Small intestine (tissue), 7 donors: ENCODE measurements at regions not wholly inside any gene's neighbourhood (a gene's known extent, or its start where the extent isn't known, plus 50 kb on each side); places are given as distances from the start of the nearest gene placed in this dataset.

Experiments used
- DNase-seq, 2 donors: peaks; one replicate each; pipeline versions ENCODE4 v3.0.0 to v3.0.0-alpha.2; 2013
- FAIRE-seq: peaks from 2 replicates; lab custom pipeline; 2012; peaks lifted over from hg19 to GRCh38; lab: Jason Lieb, UNC
- H3K27ac ChIP-seq, 3 donors: one replicate each; pipeline ENCODE4 v1.5.1; 2013; ENCODE audit warnings: low read length in 2 of 3, mild to moderate bottlenecking in 2 of 3, control low read depth in 1 of 3, inconsistent platforms in 1 of 3, low read depth in 1 of 3, moderate library complexity in 1 of 3
- H3K27me3 ChIP-seq, 3 donors: one replicate each; pipeline ENCODE4 v1.6.1; 2013; ENCODE audit warnings: low read length in 3 of 3, inconsistent platforms in 1 of 3; ENCODE audit not compliant: control insufficient read depth in 3 of 3, insufficient read depth in 3 of 3
- H3K36me3 ChIP-seq, 3 donors: one replicate each; pipeline ENCODE4 v1.6.1; 2013; ENCODE audit warnings: low read length in 3 of 3, inconsistent platforms in 1 of 3, low read depth in 1 of 3, mild to moderate bottlenecking in 1 of 3, moderate library complexity in 1 of 3; ENCODE audit not compliant: control insufficient read depth in 3 of 3, insufficient read depth in 2 of 3
- H3K4me1 ChIP-seq, 3 donors: one replicate each; pipeline ENCODE4 v1.6.1; 2013; ENCODE audit warnings: low read length in 2 of 3, inconsistent platforms in 1 of 3, low read depth in 1 of 3, mild to moderate bottlenecking in 1 of 3, moderate library complexity in 1 of 3; ENCODE audit not compliant: control insufficient read depth in 3 of 3, insufficient read depth in 2 of 3
- H3K4me3 ChIP-seq, 3 donors: one replicate each; pipeline ENCODE4 v1.5.1; 2013; ENCODE audit warnings: low read length in 3 of 3, control low read depth in 1 of 3, inconsistent platforms in 1 of 3, low read depth in 1 of 3, mild to moderate bottlenecking in 1 of 3, moderate library complexity in 1 of 3
- H3K9me3 ChIP-seq, 2 donors: one replicate each; pipeline ENCODE4 v1.6.1; 2013; ENCODE audit warnings: low read depth in 1 of 2, low read length in 1 of 2; ENCODE audit not compliant: control insufficient read depth in 2 of 2, insufficient read depth in 1 of 2
- WGBS, 3 donors: extraction: QIAGEN DNeasy Blood & Tissue Kit; methylation state at CpG; one replicate each; pipeline ENCODE4 v1.1.7; 2013; 5-methylcytosine and 5-hydroxymethylcytosine counted together
- donor health status: healthy with polysubstance abuse.
- donor health status: control.
- donor health status: control.
- donor health status: Bipolar disorder and iron deficiency.
- donor health status: healthy.

DNA sequence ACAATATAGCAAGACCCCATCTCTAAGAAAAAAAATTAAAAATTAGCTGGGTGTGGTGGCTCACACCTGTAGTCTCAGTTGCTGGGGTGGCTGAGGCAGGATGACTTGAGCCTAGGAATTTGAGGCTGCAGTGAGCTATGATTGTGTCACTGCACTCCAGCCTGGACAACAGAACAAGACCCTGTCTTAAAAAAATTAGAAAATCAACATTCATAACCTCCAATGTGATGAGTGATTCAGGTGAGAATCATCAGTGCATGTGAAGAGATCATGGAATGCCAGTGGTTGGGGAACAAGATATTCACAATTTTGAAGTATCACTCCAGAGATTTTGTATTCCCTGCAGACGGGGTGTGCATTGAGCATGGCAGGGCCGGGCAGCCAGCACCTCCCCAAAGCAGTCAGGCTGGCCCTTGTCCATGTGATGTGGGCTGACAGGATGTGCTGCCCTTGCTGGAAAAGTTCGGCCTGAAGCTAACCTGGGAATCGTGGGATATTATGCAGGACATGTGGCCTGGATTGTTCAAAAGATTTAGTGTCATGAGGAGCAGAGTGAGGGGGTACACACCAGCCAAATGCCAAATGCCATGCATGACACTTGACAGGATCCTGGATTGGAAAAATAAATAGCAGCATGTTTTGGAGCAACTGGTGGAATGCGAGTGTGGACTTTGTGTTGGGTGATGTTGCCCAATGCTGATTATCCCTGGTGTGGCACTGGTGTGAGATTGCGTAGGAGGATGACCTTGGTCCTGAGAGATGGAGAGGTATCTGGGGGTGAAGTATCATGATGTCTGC lies 189.0 kb downstream of the RGS3 start:
- Histone ChIP-seq H3K9me3 (no peaks in the 10 kb centered on the region), H3K4me1 (peaks cover 0 to 16% (median 0%) of the 10 kb centered on the region in 3 donors), H3K27ac (no peak overlapping the region), H3K27me3 (no peaks in the 10 kb centered on the region), H3K4me3 (no peak overlapping the region), H3K36me3 (no peaks in the 10 kb centered on the region)
- FAIRE-seq (no peak), DNase-seq (peak; percentile 51 to 71)
- 62 to 75% (median 64%) methylated on average over 6 of the region's 6 CpGs for WGBS, 3 donors

DNA sequence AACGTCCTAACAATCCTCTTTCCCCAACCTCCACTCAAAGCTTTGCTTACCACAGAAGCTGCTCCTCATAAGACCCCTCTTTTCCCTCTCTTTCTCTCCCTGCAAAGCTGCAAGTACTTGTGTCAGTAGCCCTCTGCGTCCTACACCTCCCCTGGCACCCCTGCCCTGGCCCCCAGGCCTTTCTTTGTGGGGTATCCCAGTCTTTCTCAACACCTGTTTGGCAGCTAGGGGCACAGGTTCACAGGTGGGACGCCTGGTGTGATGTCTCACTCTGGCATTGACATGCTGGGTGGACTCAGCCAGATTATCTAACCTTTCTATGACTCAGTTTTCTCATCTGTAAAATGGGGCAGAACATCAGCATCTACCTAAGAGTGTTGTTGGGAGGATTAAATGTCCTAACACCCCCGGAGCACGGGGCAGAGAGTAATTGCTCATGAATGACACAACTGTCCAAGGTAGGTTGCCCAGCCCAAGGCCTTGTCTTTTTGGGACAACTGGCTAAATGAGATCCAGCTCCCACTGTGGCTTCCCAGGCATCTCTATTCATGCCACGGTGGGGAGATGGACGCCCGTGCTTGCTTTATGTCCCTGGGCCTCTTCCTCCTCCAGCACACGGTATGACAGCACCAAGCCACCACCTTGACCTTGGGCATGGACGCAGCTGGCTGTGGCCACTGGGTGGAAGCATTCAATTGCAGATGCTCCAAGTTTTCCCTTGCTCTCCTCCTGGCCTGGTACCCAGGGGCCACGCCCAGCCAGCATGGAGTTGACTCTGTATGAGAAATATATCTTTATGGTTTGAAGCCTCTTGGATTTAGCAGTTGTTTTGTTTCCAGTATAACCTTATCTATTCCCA lies 190.4 kb downstream of the RGS3 start:
- WGBS, 3 donors = 73 to 80% (median 79%) methylated on average over 11 of the region's 11 CpGs
- Histone ChIP-seq H3K4me1 (peaks cover 0 to 8% (median 0%) of the 10 kb centered on the region in 3 donors), H3K27ac (peak overlapping the region in 2 of 3 donors; percentile 54 to 76), H3K4me3 (no peak overlapping the region), H3K36me3 (no peaks in the 10 kb centered on the region), H3K9me3 (no peaks in the 10 kb centered on the region), H3K27me3 (no peaks in the 10 kb centered on the region)
- FAIRE-seq = no peak
- DNase-seq = no peak

DNA sequence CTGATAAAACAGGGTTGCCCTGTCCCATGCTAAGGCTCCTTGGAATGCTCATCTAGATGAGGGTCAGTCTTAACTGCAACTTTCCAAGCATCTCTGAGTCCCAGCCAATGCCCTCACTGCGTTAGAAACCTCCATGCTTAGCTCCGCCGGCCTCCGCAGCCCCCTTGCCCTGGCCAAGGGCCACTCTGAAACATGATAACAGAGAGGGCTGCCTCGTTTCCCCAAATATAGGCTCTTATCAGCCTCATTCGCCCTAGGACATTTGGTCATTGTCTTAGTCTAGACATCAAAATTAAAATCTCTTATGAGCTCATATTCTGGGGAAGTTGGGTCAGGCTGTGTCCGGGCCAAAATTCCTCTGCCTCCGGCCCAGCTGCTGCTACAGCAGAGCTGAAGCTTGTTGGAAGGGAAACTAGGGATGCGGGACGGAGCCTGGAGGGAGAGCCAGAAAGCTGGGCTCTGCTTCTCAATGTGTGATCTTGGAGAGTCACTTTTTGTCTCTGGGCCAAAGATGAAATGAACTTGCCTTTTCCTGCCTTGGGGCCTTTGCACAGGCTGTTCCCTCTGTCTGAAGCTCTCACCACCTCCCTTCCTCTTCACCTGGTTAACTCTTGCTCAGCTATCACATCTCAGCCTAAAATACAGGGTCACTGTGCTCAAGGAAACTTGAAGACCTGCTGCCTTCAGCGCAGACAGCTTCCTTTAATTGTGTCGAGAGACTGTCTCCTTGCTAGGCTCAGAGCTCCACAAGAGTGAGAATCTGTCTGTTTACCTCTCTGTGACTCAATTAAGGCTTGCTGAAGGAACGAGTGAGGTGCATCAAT lies 191.3 kb downstream of the RGS3 start:
- peak overlapping the region in 2 of 3 donors; percentile 54 to 76 for H3K27ac ChIP-seq
- DNase-seq (no peak), FAIRE-seq (no peak)
- no peaks in the 10 kb centered on the region for H3K9me3 ChIP-seq
- WGBS, 3 donors = 59 to 79% (median 74%) methylated on average over 13 of the region's 13 CpGs
- H3K36me3 ChIP-seq = no peaks in the 10 kb centered on the region
- peaks cover 0 to 8% (median 0%) of the 10 kb centered on the region in 3 donors for H3K4me1 ChIP-seq
- H3K4me3 ChIP-seq = no peak overlapping the region
- peaks cover 0 to 4% (median 0%) of the 10 kb centered on the region in 3 donors for H3K27me3 ChIP-seq

DNA sequence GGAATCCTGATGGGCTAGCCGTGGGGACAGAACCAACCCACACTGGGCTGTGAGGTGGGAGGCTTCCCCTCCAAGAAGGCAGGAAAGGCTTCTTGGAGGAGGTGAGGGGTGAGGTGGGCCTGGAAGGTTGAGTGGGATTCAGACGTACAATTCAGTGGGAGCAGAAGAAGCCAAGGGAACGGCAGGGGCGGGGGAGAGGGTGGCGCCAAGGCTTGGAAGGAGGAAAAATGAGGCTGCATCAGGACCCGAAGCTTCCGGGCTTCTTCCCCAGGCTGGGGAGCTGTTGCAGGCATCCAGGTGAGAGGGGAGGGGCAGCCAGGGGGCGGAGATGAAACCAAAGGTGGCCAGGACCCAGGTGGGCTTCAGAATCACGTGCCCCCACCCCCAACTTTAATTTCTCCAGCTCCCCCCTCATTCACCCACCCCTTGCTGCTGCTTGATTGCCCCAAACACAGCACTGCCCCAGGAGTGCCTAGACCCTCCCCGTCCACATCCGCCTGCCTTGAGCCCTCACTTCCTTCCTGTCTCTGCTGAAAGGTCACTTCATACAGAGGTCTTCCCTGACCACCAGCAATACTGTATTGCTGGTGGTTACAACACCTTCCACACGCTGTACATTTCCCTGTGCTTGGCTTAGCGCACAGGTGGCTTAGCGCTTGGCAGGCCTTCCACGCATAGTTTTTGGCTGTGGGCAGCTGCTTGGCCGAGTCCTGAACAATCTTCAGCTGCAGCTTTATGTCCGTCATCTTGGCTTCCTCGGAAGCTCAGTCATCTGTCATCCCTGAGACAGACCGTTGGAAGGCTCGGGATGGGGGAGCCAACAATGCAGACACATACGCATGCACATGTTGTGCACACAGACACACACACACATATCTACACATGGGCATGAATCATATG lies 193.5 kb downstream of the RGS3 start:
- DNase-seq = no peak
- H3K27ac ChIP-seq = no peak overlapping the region
- FAIRE-seq = no peak
- no peaks in the 10 kb centered on the region for H3K36me3 ChIP-seq
- H3K4me3 ChIP-seq = no peak overlapping the region
- no peaks in the 10 kb centered on the region for H3K9me3 ChIP-seq
- H3K27me3 ChIP-seq = peaks cover 0 to 15% (median 0%) of the 10 kb centered on the region in 3 donors
- WGBS, 3 donors = 64 to 67% (median 66%) methylated on average over 21 of the region's 21 CpGs
- peaks cover 0 to 8% (median 0%) of the 10 kb centered on the region in 3 donors for H3K4me1 ChIP-seq

DNA sequence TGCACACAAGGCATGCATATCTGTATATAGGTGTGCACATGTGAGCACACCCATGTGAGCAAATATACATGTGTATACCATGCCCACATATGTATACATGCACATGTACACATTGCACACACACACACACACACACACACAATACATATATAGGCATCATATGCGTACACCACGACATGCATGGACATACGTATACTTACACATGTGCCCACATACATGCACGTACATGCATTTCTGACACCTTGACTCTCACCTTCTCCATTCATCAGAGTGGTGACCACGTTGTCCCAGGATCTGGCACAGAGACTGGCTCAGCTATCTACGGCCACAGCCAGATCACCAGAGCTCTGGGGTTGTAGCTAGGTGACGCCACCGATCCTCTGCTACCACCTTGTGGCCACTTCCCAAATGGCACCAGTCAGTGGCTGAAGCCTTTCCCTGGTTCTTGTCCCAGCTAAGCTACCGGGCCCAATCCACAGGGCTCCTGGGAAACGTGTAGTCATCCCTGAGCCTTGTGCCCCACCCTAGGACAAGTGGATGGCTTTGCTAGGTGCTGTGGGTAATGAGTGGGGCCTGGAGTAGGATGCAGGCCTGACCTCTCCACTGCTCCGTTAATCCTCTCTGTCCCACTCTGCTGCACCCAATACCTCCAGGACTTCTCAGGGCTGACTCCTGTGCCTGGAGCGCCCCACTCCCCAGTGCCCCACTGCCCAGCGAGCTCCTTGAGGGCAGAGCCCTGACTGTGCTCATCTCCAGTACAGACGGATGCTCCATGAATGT lies 194.4 kb downstream of the RGS3 start:
- DNase-seq (peak; percentile 82 to 88), FAIRE-seq (no peak)
- Histone ChIP-seq H3K27ac (no peak overlapping the region), H3K9me3 (no peaks in the 10 kb centered on the region), H3K4me3 (no peak overlapping the region), H3K27me3 (peaks cover 0 to 15% (median 0%) of the 10 kb centered on the region in 3 donors), H3K4me1 (peaks cover 0 to 4% (median 0%) of the 10 kb centered on the region in 3 donors), H3K36me3 (no peaks in the 10 kb centered on the region)
- 31 to 34% (median 34%) methylated on average over 14 of the region's 14 CpGs for WGBS, 3 donors

DNA sequence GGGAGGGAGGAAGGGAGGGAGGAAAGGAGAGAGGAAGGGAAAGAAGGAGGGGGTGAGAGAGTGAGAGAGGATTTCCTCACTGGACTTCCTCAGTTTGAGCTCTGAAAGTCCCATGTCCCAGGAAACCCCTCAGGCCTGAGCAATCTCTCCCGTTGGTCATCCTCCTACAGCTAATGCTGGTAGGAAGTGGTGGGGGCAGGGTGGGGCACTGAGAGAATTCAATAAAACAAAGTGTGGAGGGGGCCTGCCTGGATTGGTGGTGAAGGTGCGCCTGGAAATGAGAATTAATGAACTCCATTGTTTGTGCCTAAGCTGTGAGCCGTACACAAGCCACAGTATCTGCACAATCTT lies 195.0 kb downstream of the RGS3 start:
- Histone ChIP-seq H3K4me3 (no peak overlapping the region), H3K27ac (no peak overlapping the region), H3K36me3 (no peaks in the 10 kb centered on the region), H3K9me3 (no peaks in the 10 kb centered on the region), H3K4me1 (peaks cover 0 to 4% (median 0%) of the 10 kb centered on the region in 3 donors), H3K27me3 (peaks cover 0 to 17% (median 0%) of the 10 kb centered on the region in 3 donors)
- FAIRE-seq (no peak), DNase-seq (no peak)
- 36 to 51% (median 46%) methylated on average over 3 of the region's 3 CpGs for WGBS, 3 donors

DNA sequence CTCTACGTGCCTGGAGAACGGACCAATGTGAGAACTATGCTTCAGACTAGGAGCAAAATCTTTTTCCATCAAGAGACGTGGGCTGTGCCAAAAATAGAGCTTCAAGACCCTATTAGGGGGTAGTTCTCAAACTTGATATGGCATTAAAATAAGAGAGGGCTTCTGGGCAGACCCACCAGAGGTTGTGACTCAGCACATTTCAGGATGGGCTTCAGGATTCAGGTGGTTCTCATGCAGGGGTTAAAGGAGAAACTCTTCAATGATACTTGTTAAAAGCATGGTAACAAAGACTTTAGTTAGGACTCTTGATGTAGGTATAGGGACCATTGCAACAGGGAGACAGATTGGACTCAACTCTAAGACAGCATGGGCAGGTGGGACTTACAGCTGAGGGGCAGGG lies 195.5 kb downstream of the RGS3 start:
- H3K27ac ChIP-seq = no peak overlapping the region
- H3K4me1 ChIP-seq = peaks cover 0 to 4% (median 0%) of the 10 kb centered on the region in 3 donors
- 55 to 72% (median 56%) methylated on average over 3 of the region's 3 CpGs for WGBS, 3 donors
- H3K27me3 ChIP-seq = peaks cover 0 to 19% (median 0%) of the 10 kb centered on the region in 3 donors
- DNase-seq = no peak
- FAIRE-seq = no peak
- H3K4me3 ChIP-seq = no peak overlapping the region
- H3K9me3 ChIP-seq = no peaks in the 10 kb centered on the region
- no peaks in the 10 kb centered on the region for H3K36me3 ChIP-seq
